Activated CD4-positive, alpha-beta memory T cell treated with anti-CD3 and anti-CD28 coated beads, Interleukin-2, amount 10 ng/mL, durations not matched to agents 7 days and 5 days (primary cell): ENCODE measurements at regions not wholly inside any gene's neighbourhood (a gene's known extent, or its start where the extent isn't known, plus 50 kb on each side); places are given as distances from the start of the nearest gene placed in this dataset.

Source experiments
- CTCF ChIA-PET: fragments of 350-600 bp; sonication (Branson Sonifier 250); formaldehyde crosslinking; loops from one replicate; lab custom pipeline; 2021; ENCODE audit warnings: antibody characterized with exemption, inconsistent platforms; lab: Charles Lee
- POLR2A ChIA-PET: fragments of 350-600 bp; sonication (Branson Sonifier 250); formaldehyde crosslinking; loops from one replicate; lab custom pipeline; 2021; ENCODE audit warnings: antibody characterized with exemption; lab: Charles Lee
- DNase-seq: peaks from one replicate; pipeline ENCODE4 v3.0.0-alpha.2; 2020
- H3K27ac Mint-ChIP-seq: one replicate; pipeline ENCODE4 v1.8.0; 2021; ENCODE audit warnings: mild to moderate bottlenecking, mixed read lengths
- H3K27me3 Mint-ChIP-seq: one replicate; pipeline ENCODE4 v1.8.0; 2021; ENCODE audit warnings: mixed read lengths
- H3K36me3 Mint-ChIP-seq: one replicate; pipeline ENCODE4 v1.8.0; 2021; ENCODE audit warnings: low read depth, mixed read lengths
- H3K4me1 Mint-ChIP-seq: one replicate; pipeline ENCODE4 v1.8.0; 2021; ENCODE audit warnings: mixed read lengths
- H3K4me3 Mint-ChIP-seq: one replicate; pipeline ENCODE4 v1.8.0; 2021; ENCODE audit warnings: mild to moderate bottlenecking, mixed read lengths
- H3K9me3 Mint-ChIP-seq: one replicate; pipeline ENCODE4 v1.8.0; 2021; ENCODE audit warnings: mixed read lengths

GRCh38 chr20:57847104-57847503, 137.3 kb upstream of the PMEPA1 start:
- ChIA-PET POLR2A (no interaction called here), CTCF (no interaction called here)
- Mint-ChIP-seq H3K9me3 (no peaks in the 10 kb centered on the region), H3K4me1 (no peaks in the 10 kb centered on the region), H3K4me3 (no peak overlapping the region), H3K27ac (no peak overlapping the region), H3K27me3 (peaks cover 23% of the 10 kb centered on the region), H3K36me3 (no peaks in the 10 kb centered on the region)
- no peak for DNase-seq

- H3K4me1 Mint-ChIP-seq = no peaks in the 10 kb centered on the region
- DNase-seq = no peak
- CTCF ChIA-PET = no interaction called here
- POLR2A ChIA-PET = no interaction called here
- H3K4me3 Mint-ChIP-seq = no peak overlapping the region
- peaks cover 17% of the 10 kb centered on the region for H3K27me3 Mint-ChIP-seq
- H3K36me3 Mint-ChIP-seq = no peaks in the 10 kb centered on the region
- no peak overlapping the region for H3K27ac Mint-ChIP-seq
- H3K9me3 Mint-ChIP-seq = no peaks in the 10 kb centered on the region
Observed at GRCh38 chr20:57844626-57845596, 135.1 kb upstream of the PMEPA1 start.

GRCh38 chr20:57843941-57844625, 134.3 kb upstream of the PMEPA1 start:
- Mint-ChIP-seq H3K27ac (no peak overlapping the region), H3K4me1 (no peaks in the 10 kb centered on the region), H3K27me3 (peaks cover 17% of the 10 kb centered on the region), H3K36me3 (no peaks in the 10 kb centered on the region), H3K9me3 (no peaks in the 10 kb centered on the region), H3K4me3 (no peak overlapping the region)
- DNase-seq = no peak
- POLR2A ChIA-PET = no interaction called here
- CTCF ChIA-PET = no interaction called here

GRCh38 chr20:57842720-57843119, 132.9 kb upstream of the PMEPA1 start:
- H3K27ac Mint-ChIP-seq = no peak overlapping the region
- no peaks in the 10 kb centered on the region for H3K9me3 Mint-ChIP-seq
- H3K36me3 Mint-ChIP-seq = no peaks in the 10 kb centered on the region
- ChIA-PET CTCF (no interaction called here), POLR2A (no interaction called here)
- no peak overlapping the region for H3K4me3 Mint-ChIP-seq
- H3K27me3 Mint-ChIP-seq = peaks cover 11% of the 10 kb centered on the region
- no peak for DNase-seq
- H3K4me1 Mint-ChIP-seq = no peaks in the 10 kb centered on the region

GRCh38 chr20:57841297-57841866, 131.6 kb upstream of the PMEPA1 start:
- CTCF ChIA-PET = no interaction called here
- no peak overlapping the region for H3K4me3 Mint-ChIP-seq
- POLR2A ChIA-PET = no interaction called here
- no peak overlapping the region for H3K27ac Mint-ChIP-seq
- peaks cover 7% of the 10 kb centered on the region for H3K27me3 Mint-ChIP-seq
- H3K36me3 Mint-ChIP-seq = no peaks in the 10 kb centered on the region
- no peak for DNase-seq
- no peaks in the 10 kb centered on the region for H3K4me1 Mint-ChIP-seq
- no peaks in the 10 kb centered on the region for H3K9me3 Mint-ChIP-seq

DNA sequence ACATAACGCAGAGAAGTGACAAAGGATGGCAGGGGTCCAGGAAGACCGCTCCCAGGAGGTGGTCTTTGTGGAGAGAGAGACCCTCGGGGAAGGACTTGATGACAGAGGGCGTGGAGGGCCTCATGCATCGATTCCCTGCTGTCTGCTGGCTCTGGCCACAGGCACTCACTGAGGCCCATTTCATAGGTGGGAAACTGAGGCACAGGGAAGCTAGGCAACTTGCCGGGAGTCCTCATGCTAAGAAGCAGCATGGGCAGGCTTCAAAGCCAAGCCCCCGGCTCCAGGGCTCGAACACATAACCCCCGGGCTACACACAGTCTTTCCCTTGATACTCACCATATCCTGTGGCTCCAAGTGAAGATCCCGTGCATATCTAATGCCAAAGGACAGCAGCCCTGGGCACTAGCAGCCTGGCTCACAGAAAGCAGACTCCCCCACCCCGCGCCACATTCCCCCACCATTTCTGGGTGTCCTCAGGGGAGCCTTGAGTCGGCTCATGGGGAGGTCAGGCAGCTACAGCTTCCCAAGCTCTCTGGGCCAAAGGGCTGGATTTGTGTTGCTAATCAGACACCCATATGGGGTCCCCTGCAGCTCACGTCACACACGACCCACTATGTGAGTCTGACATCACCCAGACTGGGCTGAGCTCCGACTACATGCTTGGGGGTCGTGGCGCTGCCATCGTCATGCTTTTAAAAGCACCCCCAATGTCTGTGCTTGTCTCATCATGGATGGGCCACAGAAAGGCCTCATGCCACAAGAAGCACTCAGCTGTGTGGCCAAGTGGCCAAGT, 130.9 kb upstream of the PMEPA1 start:
- Mint-ChIP-seq H3K4me1 (no peaks in the 10 kb centered on the region), H3K27me3 (peaks cover 3% of the 10 kb centered on the region), H3K4me3 (no peak overlapping the region), H3K36me3 (no peaks in the 10 kb centered on the region), H3K9me3 (no peaks in the 10 kb centered on the region), H3K27ac (no peak overlapping the region)
- POLR2A ChIA-PET = no interaction called here
- CTCF ChIA-PET = no interaction called here
- no peak for DNase-seq

GRCh38 chr20:57840066-57840465, 130.3 kb upstream of the PMEPA1 start:
- no peaks in the 10 kb centered on the region for H3K27me3 Mint-ChIP-seq
- CTCF ChIA-PET = no interaction called here

DNA sequence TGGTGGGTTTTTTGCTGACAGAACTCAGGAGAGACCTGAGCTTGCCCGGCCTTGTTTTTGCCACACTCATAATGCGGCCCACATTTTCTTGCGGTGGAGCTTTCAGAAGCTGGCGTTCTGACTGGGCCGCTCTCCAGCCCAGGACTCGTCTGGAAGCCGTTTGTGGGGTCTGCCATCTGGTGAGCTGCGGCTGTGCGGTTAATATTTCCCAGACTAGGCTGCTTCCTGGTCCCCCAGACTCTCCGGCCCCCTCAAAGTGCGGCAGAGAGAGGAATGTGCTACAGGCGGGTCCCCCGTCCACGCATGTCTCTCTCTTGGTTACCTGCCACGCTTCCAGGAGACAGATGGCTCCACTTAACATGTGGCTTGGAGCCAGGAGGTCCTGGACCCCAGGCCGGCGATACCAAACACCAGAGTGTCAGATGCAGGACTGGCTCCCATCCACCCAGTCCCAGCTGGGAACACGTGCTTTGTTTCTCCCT, 128.9 kb upstream of the PMEPA1 start:
- CTCF ChIA-PET = no interaction called here
- DNase-seq = no peak
- H3K27ac Mint-ChIP-seq = no peak overlapping the region
- no peaks in the 10 kb centered on the region for H3K9me3 Mint-ChIP-seq
- H3K27me3 Mint-ChIP-seq = no peaks in the 10 kb centered on the region
- POLR2A ChIA-PET = interaction anchor here (1.1 kb wide), 1 partner anchor 219 kb away, joined by 4 read pairs; the partner anchor contains the start of gene ZBP1
- H3K4me1 Mint-ChIP-seq = no peaks in the 10 kb centered on the region
- H3K4me3 Mint-ChIP-seq = no peak overlapping the region
- H3K36me3 Mint-ChIP-seq = no peaks in the 10 kb centered on the region

More at GRCh38 chr20:57840066-57840465, 130.3 kb upstream of the PMEPA1 start:
- H3K27ac Mint-ChIP-seq = no peak overlapping the region
- no peaks in the 10 kb centered on the region for H3K4me1 Mint-ChIP-seq
- no peaks in the 10 kb centered on the region for H3K9me3 Mint-ChIP-seq
- H3K4me3 Mint-ChIP-seq = no peak overlapping the region
- POLR2A ChIA-PET = no interaction called here
- no peaks in the 10 kb centered on the region for H3K36me3 Mint-ChIP-seq
- DNase-seq = no peak

- no peaks in the 10 kb centered on the region for H3K36me3 Mint-ChIP-seq
Observed at GRCh38 chr20:57837208-57838035, 127.6 kb upstream of the PMEPA1 start.

GRCh38 chr20:57835588-57836455, 126.0 kb upstream of the PMEPA1 start:
- Mint-ChIP-seq H3K9me3 (no peaks in the 10 kb centered on the region), H3K4me3 (no peak overlapping the region), H3K36me3 (no peaks in the 10 kb centered on the region), H3K4me1 (no peaks in the 10 kb centered on the region), H3K27me3 (no peaks in the 10 kb centered on the region), H3K27ac (no peak overlapping the region)
- ChIA-PET CTCF (no interaction called here), POLR2A (no interaction called here)
- DNase-seq = no peak

More at GRCh38 chr20:57837208-57838035, 127.6 kb upstream of the PMEPA1 start:
- no peaks in the 10 kb centered on the region for H3K9me3 Mint-ChIP-seq
- H3K27ac Mint-ChIP-seq = no peak overlapping the region
- H3K27me3 Mint-ChIP-seq = no peaks in the 10 kb centered on the region
- no peak overlapping the region for H3K4me3 Mint-ChIP-seq
- ChIA-PET CTCF (no interaction called here), POLR2A (interaction anchor here (1.1 kb wide), 1 partner anchor 217 kb away, joined by 4 read pairs; the partner anchor contains the start of gene ZBP1)
- no peaks in the 10 kb centered on the region for H3K4me1 Mint-ChIP-seq
- no peak for DNase-seq

DNA sequence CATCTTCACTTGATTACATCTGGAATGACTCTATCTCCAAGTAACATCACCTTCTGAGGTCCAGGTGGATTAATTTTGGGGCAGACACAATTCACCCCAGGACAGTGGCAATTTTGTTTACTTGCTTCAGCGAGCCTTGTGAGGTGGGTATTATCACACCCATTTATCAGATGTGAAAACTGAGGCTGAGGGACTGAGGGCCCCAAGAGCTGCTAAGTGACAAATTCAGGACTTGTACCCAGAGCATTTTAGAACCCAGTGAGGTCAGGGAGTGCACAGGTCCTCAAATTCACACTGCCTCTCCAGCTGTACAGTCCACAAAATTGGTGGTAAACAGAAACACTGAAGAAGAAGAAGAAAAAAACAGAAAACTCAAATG, 125.2 kb upstream of the PMEPA1 start:
- ChIA-PET CTCF (no interaction called here), POLR2A (no interaction called here)
- no peak for DNase-seq
- Mint-ChIP-seq H3K4me1 (no peaks in the 10 kb centered on the region), H3K27ac (no peak overlapping the region), H3K27me3 (no peaks in the 10 kb centered on the region), H3K36me3 (no peaks in the 10 kb centered on the region), H3K9me3 (no peaks in the 10 kb centered on the region), H3K4me3 (no peak overlapping the region)
